ENCODE measurements at regions not wholly inside any gene's neighbourhood (a gene's known extent, or its start where the extent isn't known, plus 50 kb on each side); places are given as distances from the start of the nearest gene placed in this dataset.
"Not testable (repeated sequence)": the region's sequence is repeated elsewhere in the genome, so short reads cannot be mapped to it uniquely, and the experiment has no call there.

DNA sequence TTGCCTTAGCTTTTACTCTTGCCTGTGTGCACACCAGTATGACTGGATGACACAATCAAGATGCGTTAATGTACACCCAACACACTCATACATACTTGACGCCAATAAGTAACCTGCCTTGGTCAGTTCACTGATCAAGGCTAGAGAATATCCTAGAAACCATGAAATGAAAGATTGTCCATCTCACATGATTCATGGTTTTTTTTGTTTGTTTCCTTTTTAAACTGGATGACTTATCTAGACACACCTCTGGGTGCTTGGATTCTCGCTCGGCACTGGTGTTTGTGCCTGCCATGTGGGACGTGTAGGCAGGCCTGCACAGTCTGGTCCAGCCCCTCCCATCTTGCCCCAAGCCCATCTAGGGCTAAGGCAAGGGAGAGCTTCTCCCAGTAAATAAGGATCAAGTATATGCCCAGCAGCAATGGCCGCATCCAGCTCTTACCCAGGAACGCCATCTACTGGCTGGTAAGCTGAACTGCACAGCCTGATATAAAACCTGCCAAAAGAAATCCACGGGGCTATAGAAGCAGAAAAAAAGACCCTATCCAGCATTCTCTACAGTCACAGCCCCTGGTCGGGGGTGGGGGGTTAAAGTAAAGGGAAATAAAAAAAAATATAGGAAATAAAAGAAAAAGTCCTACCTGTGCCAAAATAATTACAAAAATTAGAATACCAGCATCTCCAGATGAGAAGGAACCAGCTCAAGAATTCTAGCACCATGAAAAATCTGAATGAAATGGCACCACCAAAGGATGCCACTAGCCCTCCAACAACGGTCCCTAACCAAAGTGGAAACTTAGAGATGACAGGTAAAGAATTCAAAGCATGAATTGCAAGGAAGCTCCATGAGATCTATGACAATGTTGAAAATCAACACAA is 73.3 kb downstream of the OTOR start:
- DNase-seq (no peak), ATAC-seq (ENCODE audit: low read depth) (peak; percentile 67)
- peaks cover 15% of the 10 kb centered on the region for H3K27me3 Mint-ChIP-seq
- TF ChIP-seq, protein P1, sequence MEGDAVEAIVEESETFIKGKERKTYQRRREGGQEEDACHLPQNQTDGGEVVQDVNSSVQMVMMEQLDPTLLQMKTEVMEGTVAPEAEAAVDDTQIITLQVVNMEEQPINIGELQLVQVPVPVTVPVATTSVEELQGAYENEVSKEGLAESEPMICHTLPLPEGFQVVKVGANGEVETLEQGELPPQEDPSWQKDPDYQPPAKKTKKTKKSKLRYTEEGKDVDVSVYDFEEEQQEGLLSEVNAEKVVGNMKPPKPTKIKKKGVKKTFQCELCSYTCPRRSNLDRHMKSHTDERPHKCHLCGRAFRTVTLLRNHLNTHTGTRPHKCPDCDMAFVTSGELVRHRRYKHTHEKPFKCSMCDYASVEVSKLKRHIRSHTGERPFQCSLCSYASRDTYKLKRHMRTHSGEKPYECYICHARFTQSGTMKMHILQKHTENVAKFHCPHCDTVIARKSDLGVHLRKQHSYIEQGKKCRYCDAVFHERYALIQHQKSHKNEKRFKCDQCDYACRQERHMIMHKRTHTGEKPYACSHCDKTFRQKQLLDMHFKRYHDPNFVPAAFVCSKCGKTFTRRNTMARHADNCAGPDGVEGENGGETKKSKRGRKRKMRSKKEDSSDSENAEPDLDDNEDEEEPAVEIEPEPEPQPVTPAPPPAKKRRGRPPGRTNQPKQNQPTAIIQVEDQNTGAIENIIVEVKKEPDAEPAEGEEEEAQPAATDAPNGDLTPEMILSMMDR (IDR thresholded peaks at IDR 0.05), result peak; percentile 49
- no peak overlapping the region for H3K4me3 Mint-ChIP-seq
- no peak overlapping the region for H3K27ac Mint-ChIP-seq
- CTCF ChIA-PET, result interaction anchor here (0.7 to 2.3 kb wide), 7 partner anchors 8 to 52 kb away, joined by 3 to 13 read pairs (median 5); no protein-coding TSS in a partner anchor
- H3K9me3 Mint-ChIP-seq, result peaks cover 5% of the 10 kb centered on the region
- no peaks in the 10 kb centered on the region for H3K4me1 Mint-ChIP-seq
- H3K36me3 Mint-ChIP-seq (ENCODE audit: low read depth), result no peaks in the 10 kb centered on the region
- POLR2A ChIA-PET, result no interaction called here
- intact Hi-C loops (cut with micrococcal nuclease), result loop anchor here (1.0 kb wide), 1 partner anchor 19 kb away; no protein-coding TSS in a partner anchor

DNA sequence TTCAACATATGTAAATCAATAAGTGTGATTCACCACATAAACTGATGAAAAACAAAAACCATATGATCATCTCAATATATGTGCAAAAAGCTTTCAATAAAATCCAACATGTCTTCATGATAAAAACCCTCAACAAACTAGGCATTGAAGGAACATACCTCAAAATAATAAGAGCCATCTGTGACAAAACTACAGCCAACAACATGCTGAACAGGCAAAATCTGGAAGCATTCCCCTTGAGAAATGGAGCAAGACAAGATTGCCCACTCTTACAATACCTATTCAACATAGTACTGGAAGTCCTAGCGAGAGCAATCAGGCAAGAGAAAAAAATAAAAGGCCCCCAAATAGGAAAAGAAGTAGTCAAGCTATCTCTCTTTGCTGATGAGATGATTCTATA is 76.5 kb downstream of the OTOR start:
- peaks cover 11% of the 10 kb centered on the region for H3K27me3 Mint-ChIP-seq
- no peak overlapping the region for H3K4me3 Mint-ChIP-seq
- DNase-seq, result no peak
- no peak for ATAC-seq (ENCODE audit: low read depth)
- ChIA-PET CTCF (no interaction called here), POLR2A (no interaction called here)
- H3K27ac Mint-ChIP-seq, result no peak overlapping the region
- peaks cover 5% of the 10 kb centered on the region for H3K9me3 Mint-ChIP-seq
- H3K36me3 Mint-ChIP-seq (ENCODE audit: low read depth), result no peaks in the 10 kb centered on the region
- TF ChIP-seq, protein P1 (IDR thresholded peaks at IDR 0.05), result no peak
- intact Hi-C loops (cut with micrococcal nuclease), result no loop called here
- no peaks in the 10 kb centered on the region for H3K4me1 Mint-ChIP-seq

DNA sequence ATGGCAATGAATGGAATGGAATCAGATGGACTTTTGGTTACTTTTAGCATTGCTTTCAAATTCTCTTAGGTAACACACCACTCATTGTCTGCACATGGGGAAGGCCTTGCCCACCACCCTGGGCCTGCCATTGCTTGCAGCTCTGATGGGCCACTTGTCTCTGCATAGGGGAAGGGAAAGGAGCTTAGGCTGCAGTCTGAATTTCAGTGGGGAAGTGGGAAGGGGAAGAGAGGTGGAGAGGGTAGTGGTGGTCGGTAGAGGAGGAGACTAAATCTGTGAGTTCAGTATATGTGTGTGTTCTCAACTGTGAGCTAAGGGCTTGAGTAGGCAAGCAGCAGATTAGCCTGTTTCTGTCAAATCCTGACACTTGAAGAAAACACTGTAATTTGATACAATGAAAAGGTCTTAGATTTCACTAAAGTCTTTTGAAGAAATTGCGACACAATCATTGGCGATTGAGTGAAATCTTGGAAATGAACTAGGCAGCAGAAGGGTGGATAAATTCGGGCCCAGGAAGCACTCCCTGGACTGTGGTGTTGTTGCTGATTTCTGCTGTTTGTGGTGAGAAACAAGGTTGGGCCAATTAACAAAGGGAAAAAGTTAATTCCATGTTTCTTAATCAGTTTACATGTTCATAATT is 80.6 kb downstream of the OTOR start:
- intact Hi-C loops (cut with micrococcal nuclease), result no loop called here
- Mint-ChIP-seq H3K27ac (no peak overlapping the region), H3K9me3 (peaks cover 5% of the 10 kb centered on the region), H3K27me3 (peaks cover 5% of the 10 kb centered on the region), H3K4me3 (no peak overlapping the region), H3K36me3 (ENCODE audit: low read depth) (no peaks in the 10 kb centered on the region), H3K4me1 (no peaks in the 10 kb centered on the region)
- ChIA-PET POLR2A (no interaction called here), CTCF (no interaction called here)
- no peak for ATAC-seq (ENCODE audit: low read depth)
- TF ChIP-seq, protein P1 (IDR thresholded peaks at IDR 0.05), result no peak
- DNase-seq, result no peak

DNA sequence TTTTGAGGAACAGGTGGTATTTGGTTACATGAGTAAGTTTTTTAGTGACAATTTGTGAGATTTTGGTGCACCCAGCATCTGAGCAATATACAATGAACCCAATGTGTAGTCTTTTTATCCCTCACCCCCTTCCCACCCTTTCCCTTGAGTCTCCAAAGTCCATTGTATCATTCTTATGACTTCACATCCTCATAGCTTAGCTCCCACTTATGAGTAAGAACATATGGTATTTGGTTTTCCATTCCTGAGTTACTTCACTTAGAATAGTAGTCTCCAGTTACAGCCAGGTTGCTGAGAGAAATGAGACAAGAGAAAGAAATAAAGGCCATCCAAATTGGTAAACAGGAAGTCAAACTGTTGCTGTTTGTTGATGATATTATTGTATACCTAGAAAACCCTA is 87.5 kb downstream of the OTOR start:
- ATAC-seq (ENCODE audit: low read depth); H3K36me3 Mint-ChIP-seq (ENCODE audit: low read depth); CTCF ChIA-PET: not testable (repeated sequence)

DNA sequence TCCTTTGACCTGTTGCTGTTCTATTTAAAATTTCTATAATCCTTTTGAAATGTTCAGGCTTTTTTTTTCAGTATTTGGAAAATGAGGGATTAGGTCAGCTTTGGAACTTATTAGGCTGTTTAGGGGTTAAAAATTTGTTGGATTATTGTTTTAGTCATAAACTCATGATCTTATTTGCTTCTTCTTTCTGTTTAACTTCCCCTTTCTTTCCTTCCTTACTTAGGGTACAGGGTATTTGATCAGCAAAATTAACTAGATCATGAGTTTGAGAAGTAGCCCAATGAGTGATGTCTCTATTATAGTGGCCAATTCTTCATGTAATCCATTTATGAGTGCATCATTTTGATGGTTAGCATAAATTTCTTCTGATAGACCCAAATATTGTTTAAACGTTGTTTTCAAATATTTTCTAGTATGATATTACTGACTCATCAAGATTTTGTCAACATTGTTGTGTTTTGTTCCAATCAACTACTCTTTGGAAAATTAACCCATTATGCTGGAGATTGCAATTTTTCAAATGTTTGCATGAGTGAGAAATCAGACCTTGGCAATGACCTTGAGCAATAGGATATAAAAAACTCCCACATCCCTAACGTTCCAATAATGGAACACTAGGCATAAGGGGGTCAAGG is 94.4 kb downstream of the OTOR start:
- ATAC-seq (ENCODE audit: low read depth) (no peak), DNase-seq (no peak)
- Mint-ChIP-seq H3K4me3 (no peak overlapping the region), H3K4me1 (no peaks in the 10 kb centered on the region), H3K27me3 (peaks cover 3% of the 10 kb centered on the region), H3K27ac (no peak overlapping the region), H3K9me3 (no peaks in the 10 kb centered on the region), H3K36me3 (ENCODE audit: low read depth) (no peaks in the 10 kb centered on the region)
- TF ChIP-seq, protein P1 (IDR thresholded peaks at IDR 0.05), result no peak
- CTCF ChIA-PET, result no interaction called here
- intact Hi-C loops (cut with micrococcal nuclease), result no loop called here
- POLR2A ChIA-PET, result no interaction called here

More for the DNA sequence above, 87.5 kb downstream of the OTOR start:
- DNase-seq; H3K9me3 Mint-ChIP-seq; H3K4me1 Mint-ChIP-seq; POLR2A ChIA-PET; H3K27ac Mint-ChIP-seq; intact Hi-C loops (cut with micrococcal nuclease); H3K4me3 Mint-ChIP-seq; H3K27me3 Mint-ChIP-seq: not testable (repeated sequence)

Data from activated B cell treated with CpG ODN at 0.5 μM for 24 hours (primary cell).